ENCODE measurements at regions not wholly inside any gene's neighbourhood (a gene's known extent, or its start where the extent isn't known, plus 50 kb on each side); places are given as distances from the start of the nearest gene placed in this dataset.

GRCh38 chr20:47868744-47869143 is 83.5 kb upstream of the SULF2 start:
- H3K9me3 ChIP-seq: no peaks in the 10 kb centered on the region
- H3K4me3 ChIP-seq: no peak overlapping the region
- no peak overlapping the region for H3K27ac ChIP-seq
- DNase-seq (no peak), ATAC-seq (no peak)
- H3K36me3 ChIP-seq: no peaks in the 10 kb centered on the region
- peaks cover 7 to 28% of the 10 kb centered on the region in 2 donors for H3K27me3 ChIP-seq
- intact Hi-C loops (cut with DNase I): no loop called here
- TF ChIP-seq, protein P1, sequence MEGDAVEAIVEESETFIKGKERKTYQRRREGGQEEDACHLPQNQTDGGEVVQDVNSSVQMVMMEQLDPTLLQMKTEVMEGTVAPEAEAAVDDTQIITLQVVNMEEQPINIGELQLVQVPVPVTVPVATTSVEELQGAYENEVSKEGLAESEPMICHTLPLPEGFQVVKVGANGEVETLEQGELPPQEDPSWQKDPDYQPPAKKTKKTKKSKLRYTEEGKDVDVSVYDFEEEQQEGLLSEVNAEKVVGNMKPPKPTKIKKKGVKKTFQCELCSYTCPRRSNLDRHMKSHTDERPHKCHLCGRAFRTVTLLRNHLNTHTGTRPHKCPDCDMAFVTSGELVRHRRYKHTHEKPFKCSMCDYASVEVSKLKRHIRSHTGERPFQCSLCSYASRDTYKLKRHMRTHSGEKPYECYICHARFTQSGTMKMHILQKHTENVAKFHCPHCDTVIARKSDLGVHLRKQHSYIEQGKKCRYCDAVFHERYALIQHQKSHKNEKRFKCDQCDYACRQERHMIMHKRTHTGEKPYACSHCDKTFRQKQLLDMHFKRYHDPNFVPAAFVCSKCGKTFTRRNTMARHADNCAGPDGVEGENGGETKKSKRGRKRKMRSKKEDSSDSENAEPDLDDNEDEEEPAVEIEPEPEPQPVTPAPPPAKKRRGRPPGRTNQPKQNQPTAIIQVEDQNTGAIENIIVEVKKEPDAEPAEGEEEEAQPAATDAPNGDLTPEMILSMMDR (IDR thresholded peaks at IDR 0.05): no peak
- H3K4me1 ChIP-seq: no peaks in the 10 kb centered on the region

GRCh38 chr20:47868236-47868635 is 83.0 kb upstream of the SULF2 start:
- H3K36me3 ChIP-seq: no peaks in the 10 kb centered on the region
- no peak overlapping the region for H3K27ac ChIP-seq
- DNase-seq (no peak), ATAC-seq (no peak)
- peaks cover 7 to 28% of the 10 kb centered on the region in 2 donors for H3K27me3 ChIP-seq
- no peaks in the 10 kb centered on the region for H3K4me1 ChIP-seq
- H3K4me3 ChIP-seq: no peak overlapping the region
- TF ChIP-seq, protein P1 (IDR thresholded peaks at IDR 0.05): no peak
- H3K9me3 ChIP-seq: no peaks in the 10 kb centered on the region
- intact Hi-C loops (cut with DNase I): no loop called here

DNA sequence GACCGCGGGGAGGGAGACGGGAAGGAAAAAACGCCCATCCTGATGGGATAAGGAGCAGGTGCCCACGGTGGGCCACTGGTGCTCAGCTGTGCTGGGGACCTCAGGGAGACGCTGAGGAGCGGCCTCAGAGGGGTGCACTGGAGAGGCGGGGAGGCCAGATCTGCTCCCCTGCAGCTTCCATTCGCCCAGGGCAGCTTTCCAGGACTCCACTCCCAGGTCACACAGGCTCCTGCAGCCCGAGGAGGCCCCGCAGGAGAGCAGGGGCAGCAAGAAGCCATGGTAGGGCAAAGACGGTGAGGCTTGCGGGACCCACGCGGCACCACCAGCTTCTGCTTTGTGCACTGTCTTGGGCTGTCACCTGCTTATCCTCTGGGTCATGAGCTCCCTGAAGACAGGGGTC is 82.5 kb upstream of the SULF2 start:
- Histone ChIP-seq H3K27me3 (peaks cover 7 to 28% of the 10 kb centered on the region in 2 donors), H3K4me1 (no peaks in the 10 kb centered on the region), H3K4me3 (no peak overlapping the region), H3K9me3 (peaks cover 0 to 3% of the 10 kb centered on the region in 2 donors), H3K27ac (no peak overlapping the region), H3K36me3 (no peaks in the 10 kb centered on the region)
- DNase-seq: no peak
- intact Hi-C loops (cut with DNase I): no loop called here
- TF ChIP-seq, protein P1 (IDR thresholded peaks at IDR 0.05): no peak
- no peak for ATAC-seq

GRCh38 chr20:47866480-47866879 is 81.2 kb upstream of the SULF2 start:
- no peak for ATAC-seq
- TF ChIP-seq, protein P1 (IDR thresholded peaks at IDR 0.05): no peak
- intact Hi-C loops (cut with DNase I): no loop called here
- Histone ChIP-seq H3K9me3 (peaks cover 0 to 4% of the 10 kb centered on the region in 2 donors), H3K36me3 (no peaks in the 10 kb centered on the region), H3K4me1 (no peaks in the 10 kb centered on the region), H3K27me3 (peaks cover 10 to 27% of the 10 kb centered on the region in 2 donors), H3K4me3 (no peak overlapping the region), H3K27ac (no peak overlapping the region)
- no peak for DNase-seq

DNA sequence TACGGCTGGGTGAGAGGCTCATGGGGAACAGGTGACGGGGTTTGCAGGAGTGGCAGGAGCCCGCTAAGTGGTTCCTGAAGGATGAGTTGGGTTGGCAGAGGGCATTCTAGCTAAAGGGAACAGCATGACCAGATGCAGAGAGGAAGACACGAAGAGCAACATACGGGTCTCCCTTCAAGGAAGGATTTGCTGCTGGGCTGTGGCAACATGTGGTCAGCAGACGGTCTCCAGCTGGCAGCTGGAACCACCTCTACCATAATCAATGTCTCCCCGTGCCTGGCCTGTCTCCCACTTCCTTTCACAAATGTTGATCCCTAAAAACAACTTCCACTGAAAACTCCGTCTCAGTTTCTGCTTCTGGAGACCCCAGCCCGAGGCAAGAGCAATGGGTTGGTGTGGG is 80.6 kb upstream of the SULF2 start:
- TF ChIP-seq, protein P1 (IDR thresholded peaks at IDR 0.05): no peak
- ATAC-seq (no peak), DNase-seq (no peak)
- intact Hi-C loops (cut with DNase I): no loop called here
- H3K27me3 ChIP-seq: peaks cover 10 to 23% of the 10 kb centered on the region in 2 donors
- no peak overlapping the region for H3K27ac ChIP-seq
- no peaks in the 10 kb centered on the region for H3K36me3 ChIP-seq
- H3K4me1 ChIP-seq: no peaks in the 10 kb centered on the region
- no peak overlapping the region for H3K4me3 ChIP-seq
- peaks cover 0 to 4% of the 10 kb centered on the region in 2 donors for H3K9me3 ChIP-seq
